GM19351 (cell line): ENCODE measurements at regions not wholly inside any gene's neighbourhood (a gene's known extent, or its start where the extent isn't known, plus 50 kb on each side); places are given as distances from the start of the nearest gene placed in this dataset.

Experiments
- ATAC-seq: cut with Tn5 transposase; IDR thresholded peaks from one replicate; pipeline ENCODE4 v1.9.1; 2021; ENCODE audit warnings: mild to moderate bottlenecking, moderate library complexity; ENCODE audit not compliant: unreplicated experiment

DNA sequence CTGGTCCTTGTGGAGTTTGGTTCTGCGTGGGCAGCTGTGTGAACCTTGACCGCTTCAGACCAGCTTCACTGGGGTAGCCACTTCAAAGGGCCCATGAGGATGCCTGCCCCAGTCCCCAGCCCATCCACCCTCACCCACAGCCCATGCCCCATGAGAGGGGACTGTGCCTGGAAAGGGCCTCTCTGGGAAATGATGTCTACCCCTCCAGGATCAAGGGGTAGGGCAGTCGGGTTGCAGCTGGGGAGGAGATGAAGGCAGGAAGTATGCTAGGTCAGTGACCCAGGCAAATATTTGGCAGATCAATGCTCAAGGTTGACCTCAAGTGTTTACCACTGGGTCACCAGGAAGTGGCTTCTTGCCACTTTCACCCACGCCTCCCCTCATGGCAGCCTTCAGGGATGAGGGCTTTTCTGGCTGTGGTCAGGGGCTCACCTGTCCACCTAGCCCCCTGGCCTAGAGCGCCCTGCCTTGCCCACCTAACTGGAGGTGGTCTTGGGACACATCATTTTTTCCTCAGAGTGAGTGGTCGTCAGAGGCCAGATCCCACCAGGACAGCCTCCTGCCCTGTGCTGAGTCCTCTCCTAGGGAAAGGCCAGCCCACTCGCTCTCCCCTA, 109.5 kb downstream of the SNX5 start:
- peak; percentile 55 for ATAC-seq

DNA sequence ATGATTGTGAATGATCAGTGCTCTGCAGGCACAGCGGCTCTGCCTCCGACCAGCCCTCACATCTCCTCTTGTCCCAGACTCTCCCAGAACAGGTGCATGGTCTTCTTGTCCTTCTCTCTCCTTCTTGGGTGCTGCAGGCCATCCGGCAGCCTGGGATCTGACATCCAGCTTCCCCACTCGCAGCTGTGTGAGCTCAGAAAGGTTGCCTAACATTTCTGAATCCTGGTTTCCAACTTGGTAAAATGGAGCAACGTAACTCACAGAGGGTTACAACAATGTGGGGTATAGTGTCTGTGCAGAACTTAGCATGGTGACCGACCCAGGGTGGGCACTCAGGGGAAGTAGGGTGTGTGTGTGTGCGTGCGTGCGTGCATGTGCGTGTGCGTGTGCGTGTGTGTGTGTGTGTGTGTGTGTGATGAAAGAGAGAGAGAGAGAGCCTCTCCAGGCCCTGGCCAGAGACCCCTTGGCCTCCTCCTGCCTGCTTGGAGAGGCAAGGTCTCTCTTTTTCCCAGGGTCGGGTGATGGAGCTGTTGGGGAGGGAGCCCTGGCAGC, 110.1 kb downstream of the SNX5 start:
- ATAC-seq: no peak

DNA sequence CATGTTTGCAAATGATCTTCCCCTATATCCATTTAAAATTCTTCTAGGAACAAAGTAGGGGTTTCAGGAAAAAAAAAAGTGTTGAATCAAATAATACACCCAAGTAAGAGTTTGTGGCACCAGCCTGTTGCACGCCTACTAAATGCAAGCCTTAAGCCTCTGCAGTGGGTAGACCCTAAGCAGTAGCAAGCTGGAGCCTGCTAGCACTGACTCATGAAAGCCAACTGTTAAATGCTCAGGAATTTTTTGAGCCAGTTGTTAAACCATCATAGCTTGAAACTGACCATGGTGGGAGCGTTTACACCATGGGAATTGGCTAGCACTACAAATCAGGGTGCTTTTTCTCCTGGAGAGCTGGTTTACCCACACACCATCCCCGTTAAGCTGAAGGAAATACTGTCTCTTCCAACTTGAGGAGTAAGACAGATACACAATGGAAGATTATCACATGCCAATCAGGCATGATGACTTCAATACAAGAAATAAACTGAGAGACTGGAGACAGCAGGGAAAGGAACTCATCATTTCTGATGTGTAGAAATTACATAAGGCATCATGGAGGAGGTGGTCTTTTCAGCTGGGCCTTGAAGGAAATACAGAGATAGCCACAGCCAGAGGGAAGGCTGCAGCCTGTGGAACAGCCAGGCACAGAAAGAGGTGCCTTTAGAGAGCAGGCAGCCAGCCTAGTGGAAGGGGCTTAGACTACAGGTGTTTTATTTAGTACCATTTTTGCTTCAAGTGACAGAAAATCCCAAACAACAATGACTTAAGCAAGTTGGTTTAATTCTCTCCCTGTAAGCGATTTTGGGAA, 110.8 kb downstream of the SNX5 start:
- no peak for ATAC-seq

DNA sequence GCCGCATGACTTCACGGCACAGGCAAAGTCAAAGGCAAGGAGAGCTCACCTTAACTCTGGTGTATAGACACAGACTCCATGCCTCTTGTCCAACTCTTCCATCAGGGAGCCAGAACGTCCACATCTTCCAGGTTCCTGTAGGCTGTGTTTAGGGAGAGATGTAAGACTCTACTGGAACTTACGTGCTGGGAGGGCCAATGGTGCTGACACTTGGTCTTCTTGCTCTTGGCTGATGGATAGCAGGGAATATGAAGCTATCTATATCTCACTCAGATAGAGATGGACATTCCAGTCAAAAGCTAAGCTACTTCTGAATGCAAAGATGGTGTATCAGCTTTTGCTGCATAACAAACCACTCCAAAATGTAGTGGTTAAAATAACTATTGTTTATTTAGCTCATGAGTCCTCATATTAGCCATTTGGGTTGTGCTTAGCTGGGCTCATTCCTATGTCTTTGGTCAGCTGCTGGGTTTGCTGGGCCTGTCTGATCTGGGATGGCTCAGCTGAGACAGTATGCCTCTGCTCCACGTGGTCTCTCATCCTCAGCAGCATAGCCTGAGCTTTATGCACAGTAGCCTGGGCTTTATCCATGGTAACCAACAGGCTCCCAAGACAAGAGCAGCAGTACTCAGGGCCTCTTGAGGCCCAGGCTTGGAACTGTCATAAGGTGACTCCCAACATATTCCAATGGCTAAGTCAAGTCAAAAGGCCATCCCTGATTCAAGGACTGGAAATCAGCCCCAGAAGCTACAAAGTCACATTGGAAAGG, 111.6 kb downstream of the SNX5 start:
- ATAC-seq: no peak

DNA sequence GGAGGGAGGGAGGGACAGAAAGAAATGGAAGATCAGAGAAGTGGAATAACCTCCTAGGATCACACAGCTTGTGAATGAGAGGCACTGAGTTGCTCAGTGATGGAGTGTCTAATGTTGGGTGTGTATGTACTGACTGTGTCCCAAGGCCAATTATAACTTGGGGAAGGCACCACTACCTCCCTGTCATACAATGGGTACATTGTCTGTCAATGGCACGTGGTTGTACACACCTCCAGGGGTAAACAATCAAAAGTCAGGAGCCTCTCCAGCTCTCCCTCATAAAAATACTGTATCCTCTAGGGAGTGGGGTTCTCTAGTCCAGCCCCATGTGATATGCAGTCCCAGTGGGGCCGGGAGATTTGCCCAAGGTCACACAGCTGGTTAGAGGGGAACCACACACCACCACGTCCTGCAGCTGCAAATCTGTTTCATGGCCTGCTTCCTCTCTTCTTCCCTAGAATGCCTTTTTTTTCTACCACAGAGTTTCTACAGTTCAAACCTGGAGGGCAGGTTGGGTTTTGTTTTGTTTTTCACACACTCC, 112.5 kb downstream of the SNX5 start:
- peak; percentile 76 for ATAC-seq

DNA sequence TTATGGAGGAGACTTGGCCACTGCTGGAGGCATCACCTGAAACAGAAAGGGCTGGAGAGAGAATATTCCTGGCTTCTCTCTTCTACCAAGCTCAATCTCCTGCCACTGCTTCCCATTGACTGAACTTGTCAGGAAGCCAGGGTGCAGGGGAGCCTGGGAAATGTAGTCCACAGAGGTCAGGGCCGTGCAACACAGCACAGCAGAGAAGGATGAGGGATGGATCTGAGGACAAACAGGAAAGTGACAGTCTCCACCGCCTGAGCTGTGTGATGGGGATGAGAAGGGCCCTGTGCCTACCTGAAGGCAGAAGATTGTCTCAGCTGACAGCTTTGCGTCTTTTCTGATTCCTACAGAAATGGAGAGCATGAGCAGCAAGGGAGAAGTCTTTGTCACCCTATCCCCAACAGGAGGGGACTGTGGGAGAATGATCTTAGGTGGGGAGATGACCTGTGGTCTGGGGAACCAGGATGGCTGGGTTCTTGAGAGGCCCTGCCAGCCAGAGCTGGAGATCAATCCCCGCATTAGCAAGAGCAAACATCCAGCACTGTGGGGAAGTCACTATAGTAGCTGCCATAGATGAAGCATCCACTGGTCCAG, 114.2 kb downstream of the SNX5 start:
- no peak for ATAC-seq

DNA sequence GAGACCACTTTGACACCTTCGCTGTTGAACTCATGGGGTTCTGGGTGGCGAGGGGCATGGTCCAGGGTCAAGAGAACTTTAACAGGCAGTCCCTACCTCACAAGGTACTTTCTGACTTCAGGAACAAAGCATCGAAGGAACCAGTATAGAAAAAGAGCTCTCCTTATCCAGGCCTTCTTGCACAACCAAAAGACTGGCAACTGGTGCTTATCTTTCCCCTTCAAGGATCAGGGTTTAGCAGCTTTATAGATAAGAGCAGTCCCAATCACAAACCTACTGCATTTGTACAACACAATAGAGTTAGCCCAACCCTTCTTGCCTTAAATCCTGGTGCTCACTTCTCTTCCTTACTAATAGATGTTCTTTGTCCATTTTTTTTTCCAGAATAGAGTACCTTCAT, 116.3 kb downstream of the SNX5 start:
- no peak for ATAC-seq

DNA sequence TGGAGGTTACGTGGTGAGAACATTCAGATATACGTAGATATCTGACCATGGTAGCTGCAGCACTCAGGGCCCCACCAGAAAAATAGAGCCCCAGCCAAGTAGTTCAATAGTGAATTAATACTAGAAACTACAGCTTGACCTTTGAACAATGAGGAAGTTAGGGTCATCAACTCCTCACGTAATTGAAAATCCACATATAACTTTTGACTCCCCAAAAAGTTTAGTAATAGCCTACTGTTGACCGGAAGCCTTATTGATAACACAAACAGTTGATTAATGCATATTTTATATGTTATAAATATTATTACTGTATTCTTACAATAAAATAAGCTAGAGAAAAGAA, 117.9 kb downstream of the SNX5 start:
- ATAC-seq: no peak

DNA sequence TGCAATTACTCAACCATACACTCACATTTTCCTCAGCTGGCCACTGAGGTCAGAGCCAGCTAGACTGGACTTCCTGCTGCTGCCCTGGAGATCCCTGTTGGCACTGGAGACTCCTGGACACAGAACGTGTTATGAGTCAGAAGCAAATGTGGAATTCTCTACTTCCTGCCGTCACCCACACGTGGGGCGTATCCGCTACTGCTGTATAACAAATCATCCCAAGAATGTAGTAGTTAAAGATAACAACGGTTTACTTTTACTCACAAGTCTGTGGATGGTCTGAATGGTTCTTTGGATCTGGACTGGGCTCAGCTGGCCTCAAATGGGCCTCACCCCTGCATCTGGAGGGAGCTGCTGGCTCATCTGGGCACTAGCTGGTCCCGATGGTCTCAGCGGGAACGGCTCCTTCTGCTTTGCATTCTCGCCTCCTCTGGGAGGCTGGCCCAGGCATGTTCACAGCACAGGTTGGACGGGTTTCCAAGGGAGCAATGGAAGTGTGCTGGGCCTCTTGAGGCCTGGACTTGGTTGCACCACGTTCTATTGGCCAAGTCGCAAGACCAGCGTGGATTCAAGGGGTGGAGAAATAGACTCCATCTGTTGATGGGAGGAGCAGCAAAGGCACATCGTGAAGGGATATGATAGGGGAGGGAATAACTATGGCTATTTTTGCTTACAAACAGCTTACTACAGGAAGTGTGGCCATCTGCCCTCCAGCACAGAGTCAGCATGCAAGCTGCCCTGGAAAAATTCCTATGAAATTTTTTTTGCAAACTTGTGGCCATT, 118.5 kb downstream of the SNX5 start:
- ATAC-seq: no peak

DNA sequence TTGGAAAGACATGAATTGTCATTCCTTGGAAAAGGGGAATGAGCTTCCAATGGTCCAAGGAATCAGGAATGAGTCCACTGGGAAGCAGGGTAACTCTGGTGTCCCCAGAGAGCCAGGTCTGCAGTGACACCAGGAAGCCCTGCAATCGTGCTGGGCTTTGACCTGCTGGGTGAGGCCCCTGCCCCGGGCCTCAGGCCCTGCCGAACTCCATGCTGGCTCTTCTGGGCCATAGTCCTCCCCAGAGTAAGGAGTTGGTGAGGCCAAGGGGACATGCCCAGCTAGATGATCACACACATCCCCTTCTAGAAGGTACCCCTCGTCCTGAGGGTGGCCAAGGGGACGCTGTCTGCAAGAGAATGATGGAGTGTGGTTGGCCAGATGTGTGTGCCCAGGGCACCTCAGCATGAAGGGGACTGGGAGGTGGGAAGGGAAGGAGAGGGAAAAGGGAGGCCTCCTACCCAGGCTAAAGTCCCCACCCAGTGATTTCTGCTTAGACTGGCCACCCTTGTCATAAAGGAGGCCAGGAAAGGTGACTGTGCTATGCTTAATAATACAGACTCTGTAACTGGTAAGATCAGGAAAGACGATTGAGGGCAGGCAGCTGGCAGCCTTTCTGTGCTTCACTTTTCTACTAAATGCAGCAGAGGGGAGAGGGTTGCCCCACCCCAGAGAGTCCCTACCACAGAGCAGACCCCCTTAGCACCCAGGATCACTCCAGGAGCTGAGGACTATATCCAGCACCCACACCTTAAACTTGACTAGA, 119.3 kb downstream of the SNX5 start:
- no peak for ATAC-seq

DNA sequence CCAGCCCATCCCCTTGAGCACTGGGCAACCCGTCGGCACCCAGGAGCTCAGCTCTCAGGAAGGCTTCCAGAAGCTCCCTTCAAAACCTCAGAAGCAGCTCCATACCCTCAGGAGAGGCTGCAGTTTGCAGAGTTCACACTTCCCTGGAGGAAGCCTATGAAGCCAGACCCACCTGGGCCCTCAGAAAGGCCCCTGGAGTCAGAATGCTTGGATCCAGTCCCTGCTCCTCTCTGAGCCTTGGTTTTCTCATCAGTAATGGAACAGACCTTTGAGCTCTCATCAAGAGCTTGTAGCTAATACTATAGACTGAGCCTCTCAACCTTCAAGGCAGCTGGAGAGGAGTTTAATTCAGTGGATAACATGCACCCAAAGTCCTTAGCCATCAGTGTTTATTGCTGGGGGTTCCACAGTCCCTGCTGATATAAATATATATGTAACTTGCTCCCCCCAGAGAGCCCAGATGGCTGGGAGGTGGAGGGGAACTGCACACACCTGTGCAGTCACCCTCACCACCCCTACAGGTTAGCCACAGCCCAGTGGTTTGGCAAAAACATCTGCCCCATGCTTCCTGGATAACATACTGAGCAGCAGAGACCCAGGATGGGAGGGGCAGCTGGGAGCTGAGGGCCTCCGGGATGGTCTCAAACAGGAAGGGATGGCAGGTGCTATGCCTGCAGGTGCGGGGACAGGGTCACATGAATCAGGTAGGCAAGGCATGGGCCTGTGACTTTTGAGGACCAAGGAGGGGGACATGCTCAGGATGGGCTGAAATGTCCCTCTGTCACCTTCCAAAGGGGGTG, 120.1 kb downstream of the SNX5 start:
- peak; percentile 42 for ATAC-seq

DNA sequence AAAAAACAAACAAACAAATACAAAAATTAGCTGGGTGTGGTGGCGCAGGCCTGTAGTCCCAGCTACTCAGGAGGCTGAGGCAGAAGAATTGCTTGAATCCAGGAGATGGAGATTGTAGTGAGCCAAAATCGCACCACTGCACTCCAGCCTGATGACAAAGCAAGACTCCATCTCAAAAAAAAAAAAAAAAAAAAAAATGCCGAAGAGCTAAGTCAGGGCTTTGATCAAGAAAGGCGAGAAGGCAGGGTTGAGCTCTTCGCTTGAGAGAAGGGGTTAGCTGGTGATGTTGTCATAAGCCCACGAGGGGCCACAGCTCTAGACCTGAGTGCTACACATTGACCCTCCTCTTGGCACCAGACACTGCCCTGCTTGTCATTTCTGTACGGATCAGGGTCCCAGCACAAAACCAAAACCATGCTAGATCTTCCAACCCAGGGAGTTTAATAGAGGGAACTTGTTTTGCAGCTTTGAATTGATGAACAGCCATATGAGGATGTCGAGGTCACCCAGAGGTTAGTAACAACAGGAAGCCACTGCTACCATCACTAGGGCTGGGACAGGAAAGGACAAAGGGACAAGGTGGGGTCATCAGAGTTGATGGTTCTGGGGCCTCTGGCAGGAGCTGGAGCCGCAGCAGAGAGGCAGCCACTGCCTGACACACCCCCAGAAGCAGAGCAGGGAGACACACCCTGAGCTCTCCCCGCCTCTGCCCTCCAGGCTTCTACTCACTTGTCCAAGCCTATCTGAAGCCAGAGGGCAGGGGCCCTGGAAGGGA, 122.7 kb downstream of the SNX5 start:
- no peak for ATAC-seq

DNA sequence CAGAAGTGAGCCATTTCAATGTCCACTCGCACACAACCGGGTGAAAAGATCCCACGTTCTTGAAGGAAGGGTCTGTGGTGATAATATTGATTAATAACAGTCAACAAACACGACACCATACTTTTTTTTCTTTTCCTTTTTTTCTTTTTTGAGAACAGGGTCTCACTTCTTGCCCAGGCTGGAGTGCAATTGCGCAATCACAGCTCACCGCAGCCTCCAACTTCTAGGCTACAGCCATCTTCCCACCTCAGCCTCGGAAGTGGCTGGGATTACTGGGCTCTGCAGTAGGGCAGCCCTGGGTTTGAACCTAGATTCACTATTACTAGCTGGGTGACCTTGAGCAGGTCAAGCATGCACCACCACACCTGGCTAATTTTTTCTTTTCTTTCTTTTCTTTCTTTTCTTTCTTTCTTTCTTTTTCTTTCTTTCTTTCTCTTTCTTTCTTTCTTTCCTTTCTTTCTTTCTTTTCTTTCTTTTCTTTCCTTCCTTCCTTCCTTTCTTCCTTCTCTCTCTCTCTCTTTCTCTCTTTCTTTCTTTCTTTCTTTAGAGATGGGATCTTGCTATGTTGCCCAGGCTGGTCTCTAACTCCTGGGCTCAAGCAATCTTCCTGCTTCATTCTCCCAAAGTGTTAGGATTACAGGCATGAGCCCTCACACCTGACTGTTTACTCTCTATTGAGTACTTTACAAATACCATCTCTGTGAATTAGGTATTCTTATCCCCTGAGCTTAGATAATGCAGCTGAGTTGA, 123.9 kb downstream of the SNX5 start:
- ATAC-seq: no peak

DNA sequence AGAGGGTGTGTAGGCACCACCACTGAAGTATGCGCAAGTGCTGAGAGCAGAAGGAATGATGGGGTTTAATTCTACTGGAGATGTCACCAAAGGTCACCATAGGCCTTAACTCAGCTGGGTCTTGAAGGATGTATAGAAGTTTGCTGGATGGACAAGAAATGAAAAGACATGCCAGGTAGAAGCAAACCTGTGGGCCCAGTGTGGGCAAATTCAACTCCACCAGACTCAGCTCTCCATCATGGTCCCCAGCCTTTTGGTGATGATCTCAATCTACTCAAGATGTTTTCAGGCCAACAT, 124.5 kb downstream of the SNX5 start:
- ATAC-seq: no peak

DNA sequence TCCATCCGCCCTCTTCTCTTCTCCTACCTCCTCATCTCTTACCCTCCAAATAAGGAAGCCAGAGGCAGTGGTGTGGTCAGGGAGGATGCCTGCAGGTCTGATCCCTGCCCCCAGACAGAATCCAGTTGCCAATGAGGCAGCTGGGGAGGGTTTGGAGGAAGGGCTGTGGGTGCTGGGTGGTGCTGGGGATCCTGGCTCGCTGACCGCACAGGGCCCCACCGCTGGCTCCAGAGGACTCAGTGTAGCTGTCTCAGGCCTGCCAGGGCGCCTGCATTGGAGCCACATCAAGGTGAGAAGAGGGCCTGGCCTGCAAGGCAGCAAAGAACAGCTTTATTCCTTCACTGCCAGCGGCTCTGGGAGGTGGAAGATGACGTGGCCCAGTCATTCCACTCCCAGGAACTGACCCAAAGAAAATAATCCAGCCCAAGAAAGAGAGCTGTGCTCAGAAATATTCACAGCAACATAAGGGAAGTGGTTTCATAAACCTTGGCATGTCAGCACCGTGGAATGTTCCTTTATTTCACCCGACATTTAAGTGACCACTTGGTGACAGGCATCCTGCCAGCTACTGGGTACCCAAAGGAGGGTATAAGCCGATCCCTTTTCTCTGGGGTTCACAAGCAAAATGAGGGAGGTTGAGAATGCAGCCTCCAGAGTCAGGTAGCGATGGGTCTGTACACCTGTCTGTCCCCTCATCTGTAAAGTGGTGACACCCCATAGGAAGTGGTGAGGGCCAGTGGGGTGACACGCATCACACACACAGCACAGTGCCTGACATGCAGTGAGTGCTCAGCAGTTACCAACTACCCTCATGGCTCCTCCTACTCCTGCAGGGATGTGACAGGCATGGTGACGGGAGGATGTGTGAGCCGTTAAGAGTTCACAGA, 125.1 kb downstream of the SNX5 start:
- peak; percentile 67 for ATAC-seq

DNA sequence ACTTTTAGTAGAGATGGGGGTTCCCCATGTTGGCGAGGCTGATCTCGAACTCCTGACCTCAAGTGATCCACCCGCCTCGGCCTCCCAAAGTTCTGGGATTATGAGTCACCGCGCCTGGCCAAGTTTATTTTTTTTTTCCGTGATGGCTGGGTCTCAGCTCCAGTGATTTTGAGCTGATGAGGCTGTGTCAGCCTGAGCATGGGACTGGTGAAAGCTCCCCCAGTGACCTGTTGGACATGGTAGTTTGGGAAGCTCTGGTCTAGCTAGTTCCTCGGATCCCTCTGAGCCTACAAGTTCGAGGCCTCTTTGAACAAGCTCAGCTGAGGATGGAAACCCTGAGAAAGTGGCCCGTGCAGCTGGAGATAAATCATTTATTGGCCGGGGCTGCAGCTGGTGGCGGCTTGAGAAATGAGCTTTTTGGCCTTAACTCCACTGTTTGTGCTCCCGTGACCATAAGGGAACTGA, 126.8 kb downstream of the SNX5 start:
- no peak for ATAC-seq
